ENCODE measurements at regions not wholly inside any gene's neighbourhood (a gene's known extent, or its start where the extent isn't known, plus 50 kb on each side); places are given as distances from the start of the nearest gene placed in this dataset.

DNA sequence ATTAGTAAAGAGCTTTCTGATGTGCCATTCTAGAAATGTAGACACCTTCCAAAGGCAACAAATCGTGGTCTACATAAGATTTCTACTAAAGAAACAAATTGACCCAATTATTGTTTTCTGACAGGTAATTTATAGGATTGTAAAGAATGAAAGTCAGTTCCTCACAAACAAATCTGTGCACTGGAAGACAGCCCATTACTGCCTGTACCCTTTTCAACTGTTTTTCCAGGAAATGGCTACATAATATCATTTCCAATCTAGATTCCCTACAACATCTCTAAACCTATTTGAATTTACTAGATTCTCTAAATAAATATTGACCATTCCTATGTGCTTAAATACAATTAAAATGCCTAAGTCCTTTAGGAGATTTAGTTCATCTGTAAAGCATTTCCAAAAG lies 939.1 kb downstream of the FSCB start:
- H3K18ac ChIP-seq (ENCODE audit: low read depth, low read length) = no peak overlapping the region
- H2BK20ac ChIP-seq (ENCODE audit: low read depth, low read length) = no peak overlapping the region
- no peak overlapping the region for H3K56ac ChIP-seq (ENCODE audit: extremely low read depth, insufficient read depth, low read length)
- ChIA-PET CTCF (no interaction called here), POLR2A (ENCODE audit: unreplicated experiment) (no interaction called here)
- no peak overlapping the region for H2AK5ac ChIP-seq (ENCODE audit: low read depth, low read length)
- BruUV-seq (replicated peaks) = no TSS peak
- no peaks in the 10 kb centered on the region for H3K79me1 ChIP-seq (ENCODE audit: low read depth in 1 of 2, low read length in 2 of 2)
- H3K27me3 ChIP-seq (ENCODE audit: control insufficient read depth, insufficient read depth, low read length) = no peaks in the 10 kb centered on the region
- no peak overlapping the region for H3K4me2 ChIP-seq (ENCODE audit: low read depth, low read length)
- H3K9ac ChIP-seq (ENCODE audit: low read depth, low read length) = no peak overlapping the region
- H2BK120ac ChIP-seq (ENCODE audit: low read depth, low read length) = no peak overlapping the region
- no peak overlapping the region for H4K5ac ChIP-seq (ENCODE audit: low read depth, low read length)
- no peaks in the 10 kb centered on the region for H4K20me1 ChIP-seq (ENCODE audit: insufficient read depth, low read length)
- H3K9me3 ChIP-seq (ENCODE audit: control insufficient read depth, insufficient read depth, low read length) = peaks cover 3% of the 10 kb centered on the region; the same call in 1 of the 2 replicates
- no peak overlapping the region for H3K23ac ChIP-seq (ENCODE audit: low read depth, low read length)
- no peak overlapping the region for H3K4me3 ChIP-seq (ENCODE audit: insufficient read depth, low read depth, low read length)
- intact Hi-C loops (cut with micrococcal nuclease) (no loop called here), dilution Hi-C loops (cut with HindIII; ENCODE audit: low sequenced_read_pairs, unreplicated experiment) (no loop called here), in situ Hi-C loops (cut with MboI; ENCODE audit: low sequenced_read_pairs) (no loop called here)
- no peaks in the 10 kb centered on the region for H3K4me1 ChIP-seq (ENCODE audit: control insufficient read depth, insufficient read depth, low read length)
- DNase-seq (no peak), ATAC-seq (ENCODE audit: low read depth) (no peak)
- TF ChIP-seq BHLHE40 (IDR thresholded peaks at IDR 0.05; ENCODE audit: low read depth, low read length) (no peak), FOS (IDR thresholded peaks at IDR 0.05; ENCODE audit: low read depth, low read length) (no peak), RCOR1 (IDR thresholded peaks at IDR 0.05; ENCODE audit: insufficient replicate concordance, low read length) (no peak), RFX5 (IDR thresholded peaks at IDR 0.05; ENCODE audit: low read depth, low read length) (no peak), RAD21 (IDR thresholded peaks at IDR 0.05; ENCODE audit: low read length) (no peak), MXI1 (IDR thresholded peaks at IDR 0.05; ENCODE audit: borderline replicate concordance, low read depth, low read length) (no peak), CHD1 (IDR thresholded peaks at IDR 0.05; ENCODE audit: low read depth, low read length) (no peak), MAZ (IDR thresholded peaks at IDR 0.05; ENCODE audit: borderline replicate concordance, low read depth, low read length) (no peak), SMC3 (IDR thresholded peaks at IDR 0.05; ENCODE audit: low read depth, low read length) (no peak)
- TF ChIP-seq, protein P1, sequence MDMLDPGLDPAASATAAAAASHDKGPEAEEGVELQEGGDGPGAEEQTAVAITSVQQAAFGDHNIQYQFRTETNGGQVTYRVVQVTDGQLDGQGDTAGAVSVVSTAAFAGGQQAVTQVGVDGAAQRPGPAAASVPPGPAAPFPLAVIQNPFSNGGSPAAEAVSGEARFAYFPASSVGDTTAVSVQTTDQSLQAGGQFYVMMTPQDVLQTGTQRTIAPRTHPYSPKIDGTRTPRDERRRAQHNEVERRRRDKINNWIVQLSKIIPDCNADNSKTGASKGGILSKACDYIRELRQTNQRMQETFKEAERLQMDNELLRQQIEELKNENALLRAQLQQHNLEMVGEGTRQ (IDR thresholded peaks at IDR 0.05; ENCODE audit: low read depth, low read length) = no peak
- no peak overlapping the region for H3K14ac ChIP-seq (replicated peaks; ENCODE audit: low read depth, low read length)
- H4K8ac ChIP-seq (ENCODE audit: low read depth in 2 of 2, low read length in 2 of 2) = no peak overlapping the region
- no CpG with 5 or more reads among the region's 1 CpG for WGBS, 2 experiments (ENCODE audit: extremely low coverage in 2 of 2, insufficient read length in 1 of 2)
- no peak overlapping the region for H2BK15ac ChIP-seq (ENCODE audit: low read depth, low read length)
- H3K9me1 ChIP-seq (ENCODE audit: insufficient read depth, low read length) = no peaks in the 10 kb centered on the region
- H2AFZ ChIP-seq (replicated peaks; ENCODE audit: low read length, poor library complexity) = no peak overlapping the region
- H4K91ac ChIP-seq (ENCODE audit: insufficient read depth, low read depth, low read length) = no peak overlapping the region
- H3K4ac ChIP-seq (ENCODE audit: low read depth, low read length) = no peak overlapping the region
- no peak overlapping the region for H2BK5ac ChIP-seq (ENCODE audit: low read depth, low read length, poor library complexity, severe bottlenecking)
- no peak overlapping the region for H2AK9ac ChIP-seq (replicated peaks; ENCODE audit: low read depth, low read length, poor library complexity)
- H3K27ac ChIP-seq (ENCODE audit: insufficient read depth, low read length) = no peak overlapping the region
- H3K36me3 ChIP-seq (ENCODE audit: control insufficient read depth, insufficient read depth, low read length) = no peaks in the 10 kb centered on the region
